ENCODE measurements at regions not wholly inside any gene's neighbourhood (a gene's known extent, or its start where the extent isn't known, plus 50 kb on each side); places are given as distances from the start of the nearest gene placed in this dataset.

GRCh38 chr3:161444694-161445077 is 51.9 kb upstream of the OTOL1 start:
- DNase-seq, result no peak

DNA sequence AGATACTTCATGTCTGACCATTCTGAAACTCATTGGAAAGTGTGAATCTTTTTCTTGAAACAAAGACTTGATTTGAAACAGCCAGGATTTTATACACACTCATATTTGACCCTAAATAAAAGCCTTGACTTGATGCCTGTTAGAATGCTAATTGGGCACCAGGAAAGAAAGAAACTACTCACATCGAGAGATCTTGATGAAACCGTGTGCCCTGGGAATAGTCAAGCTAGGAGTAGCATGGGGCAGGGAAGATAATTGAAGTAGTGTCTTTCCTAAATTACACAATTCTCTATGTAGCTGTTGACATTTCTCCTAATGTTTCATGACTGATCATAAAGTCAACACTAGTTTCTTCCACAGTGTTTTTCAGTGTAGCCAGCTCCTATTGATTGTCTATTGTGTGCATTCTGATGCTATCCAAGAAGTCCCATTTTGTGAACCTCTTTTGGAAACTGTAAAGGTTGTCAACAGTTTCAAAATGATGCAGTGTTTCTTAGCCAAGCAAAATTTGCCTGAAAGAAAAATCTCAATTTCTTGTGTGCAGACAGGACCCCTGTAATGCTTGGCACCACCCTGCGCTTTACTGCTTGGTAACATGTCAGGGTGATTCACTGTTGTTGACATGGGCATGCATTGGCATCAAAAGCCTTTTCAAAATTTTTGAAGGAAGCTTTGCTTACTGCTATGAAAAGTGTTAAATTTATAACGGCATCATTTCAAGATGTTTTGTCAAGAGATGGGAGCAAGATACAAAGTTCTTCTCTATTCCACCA is 52.5 kb upstream of the OTOL1 start:
- no peak for DNase-seq

DNA sequence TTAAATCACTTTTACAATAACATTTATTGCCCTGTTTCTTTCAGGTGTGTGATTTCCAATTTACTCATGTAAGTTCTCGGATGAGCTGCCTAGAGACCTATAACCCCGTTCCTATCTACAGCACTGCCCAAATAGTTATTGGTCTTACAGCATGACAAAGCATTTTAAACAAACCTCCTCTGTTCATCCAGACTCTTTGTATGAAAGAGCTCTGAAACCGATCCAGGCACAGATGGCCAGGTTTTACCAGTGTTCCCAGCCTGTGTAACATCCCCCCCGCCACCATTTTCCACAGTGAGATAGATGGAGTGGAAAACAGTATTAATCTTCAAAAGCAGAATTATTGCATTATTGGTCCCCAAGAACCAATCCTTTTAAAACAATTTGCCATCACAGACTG is 59.0 kb upstream of the SPTSSB start:
- no peak for DNase-seq

DNA sequence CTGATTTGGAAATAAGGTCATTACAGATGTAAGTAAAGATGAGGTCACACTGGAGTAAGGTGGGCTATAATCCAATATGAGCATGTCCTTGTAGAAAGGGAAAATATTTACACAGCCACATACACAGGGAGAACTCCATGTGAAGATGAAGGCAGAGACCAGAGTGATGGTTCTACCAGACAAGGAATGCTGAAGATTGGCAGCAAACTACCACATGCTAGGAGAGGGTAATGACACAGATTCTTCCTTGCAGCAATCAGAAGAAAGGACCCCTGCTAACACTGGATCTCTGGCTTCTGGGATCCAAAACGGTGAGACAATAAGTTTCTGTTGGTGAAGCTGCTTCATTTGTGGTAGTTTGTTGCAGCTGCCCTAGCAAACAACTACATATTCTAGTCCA is 56.0 kb upstream of the SPTSSB start:
- DNase-seq, result no peak

GRCh38 chr3:161426758-161427157 is 55.4 kb upstream of the SPTSSB start:
- DNase-seq, result no peak

DNA sequence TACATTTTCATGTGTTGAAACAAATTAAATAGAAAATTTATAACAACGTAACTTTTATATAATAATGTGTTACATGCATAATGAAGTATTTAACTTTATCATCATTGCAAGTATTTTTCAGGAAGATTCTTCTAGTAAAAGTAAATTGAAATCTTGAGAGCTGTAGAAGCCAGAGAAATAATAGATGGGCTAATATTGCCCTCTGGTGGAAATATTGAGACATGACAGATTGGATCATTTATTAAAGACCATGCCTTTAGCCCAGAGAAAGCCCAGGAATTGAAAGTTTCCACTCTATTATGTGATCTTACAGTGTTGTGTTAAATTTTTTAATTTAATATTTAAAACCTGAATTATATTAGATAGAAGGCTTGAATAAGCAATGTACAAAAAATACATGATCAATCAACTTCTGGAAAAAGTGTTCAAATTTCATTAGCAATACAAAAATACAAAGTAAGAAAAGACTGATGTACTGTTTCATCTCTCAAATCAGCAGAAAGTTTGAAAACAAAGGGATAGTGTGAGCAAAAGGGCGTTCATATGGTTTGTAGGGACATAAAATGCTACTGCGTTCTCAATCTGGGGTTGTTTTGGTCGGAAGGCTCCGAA is 52.7 kb upstream of the SPTSSB start:
- peak; percentile 31 for DNase-seq

DNA sequence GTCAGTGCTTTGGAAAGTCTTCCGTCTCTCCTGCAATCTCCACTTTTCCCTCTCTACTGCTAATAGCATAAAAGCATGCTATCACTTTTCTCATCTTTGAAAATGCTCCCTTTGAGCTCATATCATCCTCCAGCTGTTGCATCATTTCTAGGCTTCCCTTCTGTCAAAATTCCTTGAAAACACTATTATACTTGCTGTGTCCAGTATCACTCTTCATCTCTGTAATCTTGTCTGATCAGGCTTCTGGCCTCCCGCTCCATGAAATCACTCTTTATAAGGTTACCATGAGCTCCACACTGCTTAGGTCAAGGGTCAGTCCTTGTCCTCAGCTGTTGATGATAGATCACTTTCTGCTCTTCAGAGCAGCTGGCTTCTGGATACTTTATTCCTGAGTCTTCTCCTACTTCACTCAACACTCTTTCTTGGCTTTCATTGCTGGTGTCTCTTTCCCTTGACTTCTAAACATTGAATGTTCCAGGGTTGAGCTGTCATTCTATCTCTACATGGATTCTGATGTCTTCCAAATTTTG is 50.9 kb upstream of the SPTSSB start:
- no peak for DNase-seq

Data from MV-4-11 (cell line).